ENCODE measurements at regions not wholly inside any gene's neighbourhood (a gene's known extent, or its start where the extent isn't known, plus 50 kb on each side); places are given as distances from the start of the nearest gene placed in this dataset.

DNA sequence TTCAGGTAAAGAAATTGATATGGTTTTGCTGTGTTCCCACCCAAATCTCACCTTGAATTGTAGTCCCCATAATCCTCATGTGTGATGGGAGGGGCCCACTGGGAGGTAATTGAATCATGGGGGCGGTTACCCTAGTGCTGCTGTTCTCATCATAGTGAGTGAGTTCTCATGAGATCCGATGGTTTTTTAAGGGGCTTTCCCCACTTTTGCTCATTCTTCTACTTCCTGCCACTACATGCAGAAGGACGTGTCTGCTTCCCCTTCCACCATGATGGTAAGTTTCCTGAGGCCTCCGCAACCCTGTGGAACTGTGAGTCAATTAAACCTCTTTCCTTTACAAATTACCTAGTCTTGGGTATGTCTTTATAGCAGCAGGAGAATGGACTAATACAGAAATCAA is 69.3 kb downstream of the MIS18A start:
- no peak overlapping the region for H3K27ac Mint-ChIP-seq (ENCODE audit: unreplicated experiment)
- H3K36me3 Mint-ChIP-seq (ENCODE audit: low read depth): no peaks in the 10 kb centered on the region
- no peak overlapping the region for H3K4me3 Mint-ChIP-seq
- DNase-seq (ENCODE audit: low read depth, low spot score): no peak
- H3K4me1 Mint-ChIP-seq: peaks cover 9% of the 10 kb centered on the region
- TF ChIP-seq, protein P1, sequence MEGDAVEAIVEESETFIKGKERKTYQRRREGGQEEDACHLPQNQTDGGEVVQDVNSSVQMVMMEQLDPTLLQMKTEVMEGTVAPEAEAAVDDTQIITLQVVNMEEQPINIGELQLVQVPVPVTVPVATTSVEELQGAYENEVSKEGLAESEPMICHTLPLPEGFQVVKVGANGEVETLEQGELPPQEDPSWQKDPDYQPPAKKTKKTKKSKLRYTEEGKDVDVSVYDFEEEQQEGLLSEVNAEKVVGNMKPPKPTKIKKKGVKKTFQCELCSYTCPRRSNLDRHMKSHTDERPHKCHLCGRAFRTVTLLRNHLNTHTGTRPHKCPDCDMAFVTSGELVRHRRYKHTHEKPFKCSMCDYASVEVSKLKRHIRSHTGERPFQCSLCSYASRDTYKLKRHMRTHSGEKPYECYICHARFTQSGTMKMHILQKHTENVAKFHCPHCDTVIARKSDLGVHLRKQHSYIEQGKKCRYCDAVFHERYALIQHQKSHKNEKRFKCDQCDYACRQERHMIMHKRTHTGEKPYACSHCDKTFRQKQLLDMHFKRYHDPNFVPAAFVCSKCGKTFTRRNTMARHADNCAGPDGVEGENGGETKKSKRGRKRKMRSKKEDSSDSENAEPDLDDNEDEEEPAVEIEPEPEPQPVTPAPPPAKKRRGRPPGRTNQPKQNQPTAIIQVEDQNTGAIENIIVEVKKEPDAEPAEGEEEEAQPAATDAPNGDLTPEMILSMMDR (conservative IDR thresholded peaks at IDR 0.05): no peak
- H3K9me3 Mint-ChIP-seq: no peaks in the 10 kb centered on the region
- no peaks in the 10 kb centered on the region for H3K27me3 Mint-ChIP-seq (ENCODE audit: low read depth)

GRCh38 chr21:32207406-32207716 is 71.5 kb downstream of the MIS18A start:
- Mint-ChIP-seq H3K36me3 (ENCODE audit: low read depth) (no peaks in the 10 kb centered on the region), H3K4me3 (no peak overlapping the region), H3K27ac (ENCODE audit: unreplicated experiment) (no peak overlapping the region), H3K9me3 (no peaks in the 10 kb centered on the region), H3K4me1 (peaks cover 9% of the 10 kb centered on the region), H3K27me3 (ENCODE audit: low read depth) (no peaks in the 10 kb centered on the region)
- no peak for DNase-seq (ENCODE audit: low read depth, low spot score)
- TF ChIP-seq, protein P1 (conservative IDR thresholded peaks at IDR 0.05): no peak

DNA sequence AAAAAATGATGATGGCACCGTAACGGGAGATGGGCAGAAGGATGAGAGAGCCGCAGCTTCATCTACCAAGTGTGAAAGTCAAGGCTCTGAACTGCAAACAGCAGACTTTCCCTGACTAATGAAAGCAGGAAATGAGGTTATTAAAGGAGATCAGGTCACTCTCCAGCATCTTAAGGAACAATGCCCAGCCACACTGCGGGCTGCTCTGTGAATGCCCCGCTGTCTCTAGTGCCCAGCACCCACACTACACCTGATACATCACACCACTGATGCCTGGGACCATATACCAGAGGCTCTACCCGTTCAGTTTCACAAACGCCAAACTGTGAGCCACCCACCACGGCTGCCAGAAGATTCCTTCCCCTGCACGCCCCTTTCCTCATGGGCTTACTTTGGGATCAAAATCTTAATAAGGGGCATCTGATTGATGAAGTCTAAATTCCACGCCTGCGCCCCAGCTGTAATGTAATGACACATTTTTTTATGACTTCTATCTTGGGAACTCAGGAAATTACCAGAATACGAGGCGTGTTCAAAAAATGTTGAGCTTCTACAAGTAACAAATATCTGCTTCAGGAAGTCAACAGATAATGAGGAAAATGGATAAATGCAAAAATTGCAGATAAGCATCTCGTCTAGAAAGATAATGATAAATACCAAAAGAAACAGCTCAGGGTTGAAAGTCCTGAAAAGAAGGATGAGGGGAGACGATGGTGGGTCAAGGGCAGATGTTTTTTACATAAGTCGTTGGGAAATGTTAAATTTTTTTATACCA is 72.0 kb downstream of the MIS18A start:
- Mint-ChIP-seq H3K27ac (ENCODE audit: unreplicated experiment) (no peak overlapping the region), H3K36me3 (ENCODE audit: low read depth) (no peaks in the 10 kb centered on the region), H3K9me3 (no peaks in the 10 kb centered on the region), H3K4me1 (peaks cover 9% of the 10 kb centered on the region), H3K4me3 (no peak overlapping the region), H3K27me3 (ENCODE audit: low read depth) (no peaks in the 10 kb centered on the region)
- TF ChIP-seq, protein P1 (conservative IDR thresholded peaks at IDR 0.05): no peak
- DNase-seq (ENCODE audit: low read depth, low spot score): no peak

DNA sequence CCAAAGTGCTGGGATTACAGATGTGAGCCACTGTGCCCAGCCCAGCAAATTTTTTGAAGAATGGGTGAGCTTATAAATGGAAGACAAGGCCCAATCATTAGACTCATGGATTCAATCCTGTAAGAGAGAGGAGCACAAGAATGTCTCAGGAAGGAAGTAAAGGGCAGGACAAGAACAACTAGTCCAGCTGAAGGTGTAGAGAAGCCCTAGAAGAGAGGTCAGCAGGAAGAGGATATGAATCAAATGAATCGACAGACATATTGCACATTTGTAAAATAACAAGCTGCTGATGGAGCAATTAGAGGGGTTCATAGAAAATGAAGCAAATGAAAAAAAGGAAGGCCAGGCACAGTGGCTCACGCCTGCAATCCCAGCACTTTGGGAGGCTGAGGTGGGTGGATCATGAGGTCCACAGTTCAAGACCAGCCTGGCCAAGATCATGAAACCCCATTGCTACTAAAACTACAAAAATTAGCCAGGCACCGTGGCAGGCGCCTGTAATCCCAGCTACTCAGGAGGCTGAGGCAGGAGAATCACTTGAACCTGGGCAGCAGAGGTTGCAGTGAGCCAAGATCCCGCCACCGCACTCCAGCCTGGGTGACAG is 74.9 kb downstream of the MIS18A start:
- H3K27ac Mint-ChIP-seq (ENCODE audit: unreplicated experiment): no peak overlapping the region
- TF ChIP-seq, protein P1 (conservative IDR thresholded peaks at IDR 0.05): no peak
- H3K4me3 Mint-ChIP-seq: no peak overlapping the region
- DNase-seq (ENCODE audit: low read depth, low spot score): no peak
- no peaks in the 10 kb centered on the region for H3K27me3 Mint-ChIP-seq (ENCODE audit: low read depth)
- no peaks in the 10 kb centered on the region for H3K36me3 Mint-ChIP-seq (ENCODE audit: low read depth)
- H3K4me1 Mint-ChIP-seq: peaks cover 9% of the 10 kb centered on the region
- H3K9me3 Mint-ChIP-seq: no peaks in the 10 kb centered on the region

DNA sequence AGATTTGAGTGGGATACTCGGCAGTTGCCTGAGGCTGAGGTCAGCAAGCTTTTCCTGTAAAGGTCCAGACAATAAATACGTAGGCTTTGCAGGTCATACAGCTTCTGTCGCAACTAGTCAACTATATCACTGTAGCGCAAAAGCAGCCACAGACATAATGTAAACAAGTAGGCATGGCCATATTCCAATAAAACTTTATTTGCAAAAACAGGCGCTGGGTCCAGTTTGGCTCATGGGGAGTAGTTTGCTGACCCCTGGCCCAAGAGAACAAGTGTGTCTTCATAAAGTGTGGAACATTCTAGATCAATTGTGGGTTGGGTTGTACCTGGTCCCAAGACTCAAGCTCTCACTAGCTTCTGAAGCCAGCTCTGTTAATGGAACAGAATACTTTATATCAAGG is 78.8 kb downstream of the MIS18A start:
- TF ChIP-seq, protein P1 (conservative IDR thresholded peaks at IDR 0.05): no peak
- Mint-ChIP-seq H3K9me3 (no peaks in the 10 kb centered on the region), H3K4me1 (peaks cover 9% of the 10 kb centered on the region), H3K36me3 (ENCODE audit: low read depth) (no peaks in the 10 kb centered on the region), H3K27me3 (ENCODE audit: low read depth) (no peaks in the 10 kb centered on the region), H3K27ac (ENCODE audit: unreplicated experiment) (no peak overlapping the region), H3K4me3 (no peak overlapping the region)
- DNase-seq (ENCODE audit: low read depth, low spot score): no peak
